ENCODE measurements at regions not wholly inside any gene's neighbourhood (a gene's known extent, or its start where the extent isn't known, plus 50 kb on each side); places are given as distances from the start of the nearest gene placed in this dataset.

- no peak for TF ChIP-seq EZH2 (IDR thresholded peaks at IDR 0.05; ENCODE audit: borderline replicate concordance, low read depth, low read length, poor library complexity, severe bottlenecking)
- TF ChIP-seq, protein P1, sequence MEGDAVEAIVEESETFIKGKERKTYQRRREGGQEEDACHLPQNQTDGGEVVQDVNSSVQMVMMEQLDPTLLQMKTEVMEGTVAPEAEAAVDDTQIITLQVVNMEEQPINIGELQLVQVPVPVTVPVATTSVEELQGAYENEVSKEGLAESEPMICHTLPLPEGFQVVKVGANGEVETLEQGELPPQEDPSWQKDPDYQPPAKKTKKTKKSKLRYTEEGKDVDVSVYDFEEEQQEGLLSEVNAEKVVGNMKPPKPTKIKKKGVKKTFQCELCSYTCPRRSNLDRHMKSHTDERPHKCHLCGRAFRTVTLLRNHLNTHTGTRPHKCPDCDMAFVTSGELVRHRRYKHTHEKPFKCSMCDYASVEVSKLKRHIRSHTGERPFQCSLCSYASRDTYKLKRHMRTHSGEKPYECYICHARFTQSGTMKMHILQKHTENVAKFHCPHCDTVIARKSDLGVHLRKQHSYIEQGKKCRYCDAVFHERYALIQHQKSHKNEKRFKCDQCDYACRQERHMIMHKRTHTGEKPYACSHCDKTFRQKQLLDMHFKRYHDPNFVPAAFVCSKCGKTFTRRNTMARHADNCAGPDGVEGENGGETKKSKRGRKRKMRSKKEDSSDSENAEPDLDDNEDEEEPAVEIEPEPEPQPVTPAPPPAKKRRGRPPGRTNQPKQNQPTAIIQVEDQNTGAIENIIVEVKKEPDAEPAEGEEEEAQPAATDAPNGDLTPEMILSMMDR (conservative IDR thresholded peaks at IDR 0.05; ENCODE audit: low read depth, low read length): no peak
- H3K4me3 ChIP-seq (ENCODE audit: low read depth, low read length, poor library complexity, severe bottlenecking): no peak overlapping the region
- ChIA-PET POLR2A (ENCODE audit: low non-redundant PET) (no interaction called here), CTCF (no interaction called here)
- BruUV-seq (replicated peaks): no TSS peak
- intact Hi-C loops (cut with micrococcal nuclease; ENCODE audit: unreplicated experiment): no loop called here
- no peaks in the 10 kb centered on the region for H3K36me3 ChIP-seq (ENCODE audit: insufficient read depth, low read length, poor library complexity, severe bottlenecking)
- no peaks in the 10 kb centered on the region for H3K27me3 ChIP-seq (replicated peaks; ENCODE audit: insufficient read depth, low read depth, low read length, poor library complexity)
- H3K9me3 ChIP-seq (ENCODE audit: low read depth, low read length, poor library complexity, severe bottlenecking): no peaks in the 10 kb centered on the region
- no peak overlapping the region for H3K27ac ChIP-seq (ENCODE audit: low read depth, low read length, poor library complexity, severe bottlenecking)
- DNase-seq (ENCODE audit: low spot score): no peak
- H3K4me1 ChIP-seq (ENCODE audit: insufficient read depth, low read length, poor library complexity, severe bottlenecking): no peaks in the 10 kb centered on the region
These were observed 170.6 kb downstream of the FAM43A start for GRCh38 chr3:194856296-194856695.

- no TSS peak for BruUV-seq (replicated peaks)
- DNase-seq (ENCODE audit: low spot score): no peak
- intact Hi-C loops (cut with micrococcal nuclease; ENCODE audit: unreplicated experiment): no loop called here
- Histone ChIP-seq H3K4me3 (ENCODE audit: low read depth, low read length, poor library complexity, severe bottlenecking) (no peak overlapping the region), H3K9me3 (ENCODE audit: low read depth, low read length, poor library complexity, severe bottlenecking) (no peaks in the 10 kb centered on the region), H3K27ac (ENCODE audit: low read depth, low read length, poor library complexity, severe bottlenecking) (no peak overlapping the region), H3K4me1 (ENCODE audit: insufficient read depth, low read length, poor library complexity, severe bottlenecking) (no peaks in the 10 kb centered on the region), H3K36me3 (ENCODE audit: insufficient read depth, low read length, poor library complexity, severe bottlenecking) (no peaks in the 10 kb centered on the region), H3K27me3 (replicated peaks; ENCODE audit: insufficient read depth, low read depth, low read length, poor library complexity) (no peaks in the 10 kb centered on the region)
- POLR2A ChIA-PET (ENCODE audit: low non-redundant PET): no interaction called here
- CTCF ChIA-PET: no interaction called here
- no peak for TF ChIP-seq EZH2 (IDR thresholded peaks at IDR 0.05; ENCODE audit: borderline replicate concordance, low read depth, low read length, poor library complexity, severe bottlenecking)
- TF ChIP-seq, protein P1 (conservative IDR thresholded peaks at IDR 0.05; ENCODE audit: low read depth, low read length): no peak
These were observed 171.9 kb downstream of the FAM43A start for GRCh38 chr3:194857469-194858113.

DNA sequence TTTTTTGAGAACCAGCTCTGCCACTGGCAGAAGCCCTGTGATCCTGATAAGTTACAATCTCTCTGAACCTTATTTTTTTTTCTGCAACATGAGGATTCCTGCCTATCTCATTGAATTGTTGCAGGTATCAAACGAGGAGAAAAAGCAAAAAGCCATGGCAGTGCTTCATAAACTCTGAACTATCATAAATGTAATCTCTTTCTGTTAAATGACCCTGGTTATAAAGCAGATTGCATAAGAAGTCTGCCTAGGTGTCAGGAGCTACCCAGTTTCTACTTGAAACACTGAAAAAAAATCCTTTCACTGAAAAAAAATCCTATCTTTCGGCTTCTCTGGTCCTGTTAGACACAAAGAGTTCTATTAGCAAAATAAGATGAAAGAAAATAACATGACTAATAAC, 172.7 kb downstream of the FAM43A start:
- CTCF ChIA-PET: no interaction called here

More for the DNA sequence above, 172.7 kb downstream of the FAM43A start:
- no peak for DNase-seq (ENCODE audit: low spot score)
- POLR2A ChIA-PET (ENCODE audit: low non-redundant PET): no interaction called here
- Histone ChIP-seq H3K27me3 (replicated peaks; ENCODE audit: insufficient read depth, low read depth, low read length, poor library complexity) (no peaks in the 10 kb centered on the region), H3K9me3 (ENCODE audit: low read depth, low read length, poor library complexity, severe bottlenecking) (no peaks in the 10 kb centered on the region), H3K4me1 (ENCODE audit: insufficient read depth, low read length, poor library complexity, severe bottlenecking) (no peaks in the 10 kb centered on the region), H3K4me3 (ENCODE audit: low read depth, low read length, poor library complexity, severe bottlenecking) (no peak overlapping the region), H3K36me3 (ENCODE audit: insufficient read depth, low read length, poor library complexity, severe bottlenecking) (no peaks in the 10 kb centered on the region), H3K27ac (ENCODE audit: low read depth, low read length, poor library complexity, severe bottlenecking) (no peak overlapping the region)
- intact Hi-C loops (cut with micrococcal nuclease; ENCODE audit: unreplicated experiment): no loop called here
- BruUV-seq (replicated peaks): no TSS peak
- no peak for TF ChIP-seq EZH2 (IDR thresholded peaks at IDR 0.05; ENCODE audit: borderline replicate concordance, low read depth, low read length, poor library complexity, severe bottlenecking)
- TF ChIP-seq, protein P1 (conservative IDR thresholded peaks at IDR 0.05; ENCODE audit: low read depth, low read length): no peak
